Omental fat pad (tissue), 3 donors: ENCODE measurements at regions not wholly inside any gene's neighbourhood (a gene's known extent, or its start where the extent isn't known, plus 50 kb on each side); places are given as distances from the start of the nearest gene placed in this dataset.
"Not testable (repeated sequence)": the region's sequence is repeated elsewhere in the genome, so short reads cannot be mapped to it uniquely, and the experiment has no call there.

Experiments
- ATAC-seq: fragments of 150-250 bp; one replicate; pipeline ENCODE4 v1.9.1; 2016; ENCODE audit warnings: mild to moderate bottlenecking, moderate library complexity; ENCODE audit not compliant: low FRiP score
- DNase-seq: peaks from one replicate; pipeline ENCODE4 v3.0.0-alpha.2; 2019; ENCODE audit warnings: low spot score
- TF ChIP-seq, protein P1 (sequence below), 3 donors: fragments of 450-650 bp; IDR thresholded peaks; one replicate each; pipeline ENCODE4 v1.5.1; 2016 to 2017; ENCODE audit warnings: antibody characterized with exemption in 3 of 3, mild to moderate bottlenecking in 3 of 3, moderate library complexity in 2 of 3

- TF ChIP-seq, protein P1, sequence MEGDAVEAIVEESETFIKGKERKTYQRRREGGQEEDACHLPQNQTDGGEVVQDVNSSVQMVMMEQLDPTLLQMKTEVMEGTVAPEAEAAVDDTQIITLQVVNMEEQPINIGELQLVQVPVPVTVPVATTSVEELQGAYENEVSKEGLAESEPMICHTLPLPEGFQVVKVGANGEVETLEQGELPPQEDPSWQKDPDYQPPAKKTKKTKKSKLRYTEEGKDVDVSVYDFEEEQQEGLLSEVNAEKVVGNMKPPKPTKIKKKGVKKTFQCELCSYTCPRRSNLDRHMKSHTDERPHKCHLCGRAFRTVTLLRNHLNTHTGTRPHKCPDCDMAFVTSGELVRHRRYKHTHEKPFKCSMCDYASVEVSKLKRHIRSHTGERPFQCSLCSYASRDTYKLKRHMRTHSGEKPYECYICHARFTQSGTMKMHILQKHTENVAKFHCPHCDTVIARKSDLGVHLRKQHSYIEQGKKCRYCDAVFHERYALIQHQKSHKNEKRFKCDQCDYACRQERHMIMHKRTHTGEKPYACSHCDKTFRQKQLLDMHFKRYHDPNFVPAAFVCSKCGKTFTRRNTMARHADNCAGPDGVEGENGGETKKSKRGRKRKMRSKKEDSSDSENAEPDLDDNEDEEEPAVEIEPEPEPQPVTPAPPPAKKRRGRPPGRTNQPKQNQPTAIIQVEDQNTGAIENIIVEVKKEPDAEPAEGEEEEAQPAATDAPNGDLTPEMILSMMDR (IDR thresholded peaks at IDR 0.05), result no peak
- no peak for ATAC-seq
- DNase-seq, result no peak
These were observed 2038.7 kb downstream of the EFNA5 start for GRCh38 chr5:105632043-105632442.

GRCh38 chr5:105630803-105631202, 2039.9 kb downstream of the EFNA5 start:
- ATAC-seq (no peak), DNase-seq (no peak)
- TF ChIP-seq, protein P1 (IDR thresholded peaks at IDR 0.05), result no peak

GRCh38 chr5:105619725-105620124, 2051.0 kb downstream of the EFNA5 start:
- TF ChIP-seq, protein P1 (IDR thresholded peaks at IDR 0.05), result no peak
- no peak for ATAC-seq
- no peak for DNase-seq

GRCh38 chr5:105617436-105618215, 2053.1 kb downstream of the EFNA5 start:
- ATAC-seq, result no peak
- TF ChIP-seq, protein P1 (IDR thresholded peaks at IDR 0.05), result no peak

DNA sequence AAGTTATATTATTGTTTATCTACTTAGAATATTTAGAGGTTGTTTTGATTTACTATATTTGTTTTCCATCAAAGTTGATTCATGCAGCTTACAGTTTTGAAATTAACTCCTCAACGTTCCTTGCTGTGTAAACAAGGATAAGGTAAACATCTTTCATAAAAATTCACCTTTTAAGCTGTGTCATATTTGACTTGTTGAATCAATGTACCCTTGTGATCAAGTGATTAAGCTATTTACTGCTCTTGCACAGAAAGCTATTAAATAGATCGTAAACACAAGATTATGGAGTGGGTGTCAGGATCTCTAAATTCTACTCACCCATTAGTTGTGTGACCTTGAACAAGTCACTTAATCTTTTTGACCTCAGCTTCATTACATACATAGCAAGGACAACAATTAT, 2054.0 kb upstream of the NUDT12 start:
- TF ChIP-seq, protein P1 (IDR thresholded peaks at IDR 0.05), result no peak
- DNase-seq (no peak), ATAC-seq (no peak)

More at GRCh38 chr5:105617436-105618215, 2053.1 kb downstream of the EFNA5 start:
- no peak for DNase-seq

- not testable (repeated sequence) for DNase-seq, ATAC-seq
These were observed 2039.8 kb upstream of the NUDT12 start for GRCh38 chr5:105602406-105602805.

GRCh38 chr5:105593011-105593760, 2030.6 kb upstream of the NUDT12 start:
- ATAC-seq, result no peak
- DNase-seq, result no peak

More at GRCh38 chr5:105593011-105593760, 2030.6 kb upstream of the NUDT12 start:
- TF ChIP-seq, protein P1 (IDR thresholded peaks at IDR 0.05), result no peak
